ENCODE measurements at regions not wholly inside any gene's neighbourhood (a gene's known extent, or its start where the extent isn't known, plus 50 kb on each side); places are given as distances from the start of the nearest gene placed in this dataset.
"Not testable (repeated sequence)": the region's sequence is repeated elsewhere in the genome, so short reads cannot be mapped to it uniquely, and the experiment has no call there.

- DNase-seq = no peak
Measured at GRCh38 chr4:166153548-166153947, 280.5 kb downstream of the TLL1 start.

- no peak for DNase-seq
Measured at GRCh38 chr4:166162327-166162726, 289.3 kb downstream of the TLL1 start.

GRCh38 chr4:166165829-166166420, 292.9 kb downstream of the TLL1 start:
- DNase-seq = peak; percentile 7

GRCh38 chr4:166169111-166169510, 296.1 kb downstream of the TLL1 start:
- no peak for DNase-seq

- DNase-seq = no peak
Measured at GRCh38 chr4:166172619-166173018, 299.6 kb downstream of the TLL1 start.

GRCh38 chr4:166174717-166175490, 301.9 kb downstream of the TLL1 start:
- no peak for DNase-seq

- DNase-seq = no peak
Measured at GRCh38 chr4:166182145-166182544, 309.1 kb downstream of the TLL1 start.

- no peak for DNase-seq
Measured at GRCh38 chr4:166195101-166195500, 322.1 kb downstream of the TLL1 start.

- DNase-seq = no peak
Measured at GRCh38 chr4:166197166-166197565, 324.1 kb downstream of the TLL1 start.

GRCh38 chr4:166198041-166198440, 325.0 kb downstream of the TLL1 start:
- no peak for DNase-seq

GRCh38 chr4:166198516-166199310, 325.7 kb downstream of the TLL1 start:
- DNase-seq = no peak

GRCh38 chr4:166202991-166203390, 330.0 kb downstream of the TLL1 start:
- no peak for DNase-seq

GRCh38 chr4:166212326-166212725, 339.3 kb downstream of the TLL1 start:
- DNase-seq = not testable (repeated sequence)

GRCh38 chr4:166222271-166222670, 349.2 kb downstream of the TLL1 start:
- DNase-seq = no peak

- DNase-seq = no peak
Measured at GRCh38 chr4:166228112-166228511, 355.1 kb downstream of the TLL1 start.

GRCh38 chr4:166229799-166230198, 356.8 kb downstream of the TLL1 start:
- DNase-seq = no peak

GRCh38 chr4:166230841-166231240, 357.8 kb downstream of the TLL1 start:
- DNase-seq = no peak

- DNase-seq = no peak
Measured at GRCh38 chr4:166239354-166239753, 366.3 kb downstream of the TLL1 start.

GRCh38 chr4:166252487-166253402, 379.7 kb downstream of the TLL1 start:
- DNase-seq = no peak

GRCh38 chr4:166257276-166257675, 384.2 kb downstream of the TLL1 start:
- no peak for DNase-seq

- DNase-seq = no peak
Measured at GRCh38 chr4:166257891-166258290, 384.9 kb downstream of the TLL1 start.

- DNase-seq = no peak
Measured at GRCh38 chr4:166259081-166259480, 386.0 kb downstream of the TLL1 start.
